ENCODE measurements at regions not wholly inside any gene's neighbourhood (a gene's known extent, or its start where the extent isn't known, plus 50 kb on each side); places are given as distances from the start of the nearest gene placed in this dataset.

GRCh38 chr22:49181431-49181830 lies 646.2 kb downstream of the BRD1 start:
- no peak overlapping the region for H3K27ac Mint-ChIP-seq
- ATAC-seq (ENCODE audit: low read depth) = no peak
- no peak for DNase-seq (ENCODE audit: low spot score in 2 of 2)
- peaks cover 3% of the 10 kb centered on the region for H3K9me3 Mint-ChIP-seq
- H3K4me1 Mint-ChIP-seq = no peaks in the 10 kb centered on the region
- peaks cover 2% of the 10 kb centered on the region for H3K36me3 Mint-ChIP-seq
- H3K27me3 Mint-ChIP-seq = peaks cover 9% of the 10 kb centered on the region
- no peak overlapping the region for H3K4me3 Mint-ChIP-seq

- no peaks in the 10 kb centered on the region for H3K4me1 Mint-ChIP-seq
Measured at GRCh38 chr22:49180683-49181024, 647.0 kb downstream of the BRD1 start.

GRCh38 chr22:49179886-49180682 lies 647.6 kb downstream of the BRD1 start:
- ATAC-seq (ENCODE audit: low read depth) (no peak), DNase-seq (ENCODE audit: low spot score in 2 of 2) (no peak)
- Mint-ChIP-seq H3K27ac (no peak overlapping the region), H3K9me3 (no peaks in the 10 kb centered on the region), H3K36me3 (no peaks in the 10 kb centered on the region), H3K4me1 (no peaks in the 10 kb centered on the region), H3K27me3 (peaks cover 4% of the 10 kb centered on the region), H3K4me3 (no peak overlapping the region)

More at GRCh38 chr22:49180683-49181024, 647.0 kb downstream of the BRD1 start:
- DNase-seq (ENCODE audit: low spot score in 2 of 2) (no peak), ATAC-seq (ENCODE audit: low read depth) (no peak)
- Mint-ChIP-seq H3K36me3 (peaks cover 2% of the 10 kb centered on the region), H3K4me3 (no peak overlapping the region), H3K27ac (no peak overlapping the region), H3K27me3 (peaks cover 8% of the 10 kb centered on the region), H3K9me3 (peaks cover 3% of the 10 kb centered on the region)

GRCh38 chr22:49179175-49179574 lies 648.5 kb downstream of the BRD1 start:
- no peak for ATAC-seq (ENCODE audit: low read depth)
- Mint-ChIP-seq H3K4me3 (no peak overlapping the region), H3K27ac (no peak overlapping the region), H3K9me3 (no peaks in the 10 kb centered on the region), H3K27me3 (peaks cover 4% of the 10 kb centered on the region), H3K36me3 (no peaks in the 10 kb centered on the region), H3K4me1 (no peaks in the 10 kb centered on the region)
- no peak for DNase-seq (ENCODE audit: low spot score in 2 of 2)

- Mint-ChIP-seq H3K4me3 (no peak overlapping the region), H3K4me1 (no peaks in the 10 kb centered on the region), H3K9me3 (no peaks in the 10 kb centered on the region), H3K36me3 (no peaks in the 10 kb centered on the region), H3K27ac (no peak overlapping the region), H3K27me3 (peaks cover 4% of the 10 kb centered on the region)
- ATAC-seq (ENCODE audit: low read depth) (no peak), DNase-seq (ENCODE audit: low spot score in 2 of 2) (no peak)
Measured at GRCh38 chr22:49178246-49179005, 649.2 kb downstream of the BRD1 start.

GRCh38 chr22:49177666-49178065 lies 650.0 kb downstream of the BRD1 start:
- Mint-ChIP-seq H3K9me3 (no peaks in the 10 kb centered on the region), H3K27me3 (peaks cover 4% of the 10 kb centered on the region), H3K4me1 (no peaks in the 10 kb centered on the region), H3K4me3 (no peak overlapping the region), H3K36me3 (no peaks in the 10 kb centered on the region), H3K27ac (no peak overlapping the region)
- DNase-seq (ENCODE audit: low spot score in 2 of 2) (no peak), ATAC-seq (ENCODE audit: low read depth) (no peak)

- Mint-ChIP-seq H3K36me3 (no peaks in the 10 kb centered on the region), H3K4me3 (no peak overlapping the region), H3K9me3 (no peaks in the 10 kb centered on the region), H3K4me1 (no peaks in the 10 kb centered on the region), H3K27me3 (peaks cover 4% of the 10 kb centered on the region), H3K27ac (no peak overlapping the region)
- ATAC-seq (ENCODE audit: low read depth) (no peak), DNase-seq (ENCODE audit: low spot score in 2 of 2) (no peak)
Measured at GRCh38 chr22:49176956-49177355, 650.7 kb downstream of the BRD1 start.

GRCh38 chr22:49170053-49170452 lies 657.6 kb downstream of the BRD1 start:
- no peaks in the 10 kb centered on the region for H3K36me3 Mint-ChIP-seq
- H3K9me3 Mint-ChIP-seq = peaks cover 5% of the 10 kb centered on the region
- no peak overlapping the region for H3K27ac Mint-ChIP-seq
- ATAC-seq (ENCODE audit: low read depth) = no peak
- no peaks in the 10 kb centered on the region for H3K4me1 Mint-ChIP-seq
- H3K27me3 Mint-ChIP-seq = no peaks in the 10 kb centered on the region
- no peak for DNase-seq (ENCODE audit: low spot score in 2 of 2)
- no peak overlapping the region for H3K4me3 Mint-ChIP-seq

GRCh38 chr22:49169074-49169744 lies 658.5 kb downstream of the BRD1 start:
- H3K4me3 Mint-ChIP-seq = no peak overlapping the region
- H3K27ac Mint-ChIP-seq = no peak overlapping the region
- H3K27me3 Mint-ChIP-seq = no peaks in the 10 kb centered on the region
- no peaks in the 10 kb centered on the region for H3K4me1 Mint-ChIP-seq
- H3K9me3 Mint-ChIP-seq = peaks cover 5% of the 10 kb centered on the region
- no peak for DNase-seq (ENCODE audit: low spot score in 2 of 2)
- H3K36me3 Mint-ChIP-seq = no peaks in the 10 kb centered on the region
- ATAC-seq (ENCODE audit: low read depth) = no peak

- H3K4me3 Mint-ChIP-seq = no peak overlapping the region
- no peak overlapping the region for H3K27ac Mint-ChIP-seq
- no peaks in the 10 kb centered on the region for H3K36me3 Mint-ChIP-seq
- no peaks in the 10 kb centered on the region for H3K4me1 Mint-ChIP-seq
- no peak for ATAC-seq (ENCODE audit: low read depth)
- H3K27me3 Mint-ChIP-seq = no peaks in the 10 kb centered on the region
- H3K9me3 Mint-ChIP-seq = peaks cover 5% of the 10 kb centered on the region
- DNase-seq (ENCODE audit: low spot score in 2 of 2) = no peak
Measured at GRCh38 chr22:49168219-49168813, 659.4 kb downstream of the BRD1 start.

GRCh38 chr22:49166746-49167145 lies 660.9 kb downstream of the BRD1 start:
- H3K9me3 Mint-ChIP-seq = peaks cover 4% of the 10 kb centered on the region
- H3K36me3 Mint-ChIP-seq = no peaks in the 10 kb centered on the region
- H3K27ac Mint-ChIP-seq = no peak overlapping the region
- DNase-seq (ENCODE audit: low spot score in 2 of 2) (no peak), ATAC-seq (ENCODE audit: low read depth) (no peak)
- no peak overlapping the region for H3K4me3 Mint-ChIP-seq
- H3K27me3 Mint-ChIP-seq = peaks cover 3% of the 10 kb centered on the region
- no peaks in the 10 kb centered on the region for H3K4me1 Mint-ChIP-seq

- no peak for DNase-seq (ENCODE audit: low spot score in 2 of 2)
- Mint-ChIP-seq H3K4me3 (no peak overlapping the region), H3K9me3 (peaks cover 1% of the 10 kb centered on the region), H3K27me3 (peaks cover 5% of the 10 kb centered on the region), H3K27ac (no peak overlapping the region), H3K4me1 (no peaks in the 10 kb centered on the region), H3K36me3 (no peaks in the 10 kb centered on the region)
- no peak for ATAC-seq (ENCODE audit: low read depth)
Measured at GRCh38 chr22:49166211-49166610, 661.5 kb downstream of the BRD1 start.

GRCh38 chr22:49164773-49165320 lies 662.8 kb downstream of the BRD1 start:
- peaks cover 1% of the 10 kb centered on the region for H3K9me3 Mint-ChIP-seq
- no peaks in the 10 kb centered on the region for H3K4me1 Mint-ChIP-seq
- H3K36me3 Mint-ChIP-seq = no peaks in the 10 kb centered on the region
- H3K27me3 Mint-ChIP-seq = peaks cover 7% of the 10 kb centered on the region
- H3K4me3 Mint-ChIP-seq = no peak overlapping the region
- DNase-seq (ENCODE audit: low spot score in 2 of 2) = no peak
- no peak overlapping the region for H3K27ac Mint-ChIP-seq
- no peak for ATAC-seq (ENCODE audit: low read depth)
